ENCODE measurements at regions not wholly inside any gene's neighbourhood (a gene's known extent, or its start where the extent isn't known, plus 50 kb on each side); places are given as distances from the start of the nearest gene placed in this dataset.
"Not testable (repeated sequence)": the region's sequence is repeated elsewhere in the genome, so short reads cannot be mapped to it uniquely, and the experiment has no call there.

- peak; percentile 35; the same call in 2 of the 3 replicates for ATAC-seq
- no peak for TF ChIP-seq SNAI2 (CRISPR knock-in tag; IDR thresholded peaks at IDR 0.05)
- TF ChIP-seq ZNF8 (CRISPR knock-in tag; IDR thresholded peaks at IDR 0.05), result no peak
- no peak for TF ChIP-seq OSR1 (CRISPR knock-in tag; IDR thresholded peaks at IDR 0.05)
- no peak for TF ChIP-seq ISL1 (CRISPR knock-in tag; IDR thresholded peaks at IDR 0.05)
- TF ChIP-seq GLIS3 (CRISPR knock-in tag; IDR thresholded peaks at IDR 0.05), result no peak
- no peak for TF ChIP-seq BACH2 (CRISPR knock-in tag; IDR thresholded peaks at IDR 0.05; ENCODE audit: borderline replicate concordance)
- no peak for TF ChIP-seq CREB5 (CRISPR knock-in tag; IDR thresholded peaks at IDR 0.05; ENCODE audit: low read depth)
- no peak for TF ChIP-seq PPARA (CRISPR knock-in tag; IDR thresholded peaks at IDR 0.05; ENCODE audit: borderline replicate concordance)
- TF ChIP-seq, protein P1, sequence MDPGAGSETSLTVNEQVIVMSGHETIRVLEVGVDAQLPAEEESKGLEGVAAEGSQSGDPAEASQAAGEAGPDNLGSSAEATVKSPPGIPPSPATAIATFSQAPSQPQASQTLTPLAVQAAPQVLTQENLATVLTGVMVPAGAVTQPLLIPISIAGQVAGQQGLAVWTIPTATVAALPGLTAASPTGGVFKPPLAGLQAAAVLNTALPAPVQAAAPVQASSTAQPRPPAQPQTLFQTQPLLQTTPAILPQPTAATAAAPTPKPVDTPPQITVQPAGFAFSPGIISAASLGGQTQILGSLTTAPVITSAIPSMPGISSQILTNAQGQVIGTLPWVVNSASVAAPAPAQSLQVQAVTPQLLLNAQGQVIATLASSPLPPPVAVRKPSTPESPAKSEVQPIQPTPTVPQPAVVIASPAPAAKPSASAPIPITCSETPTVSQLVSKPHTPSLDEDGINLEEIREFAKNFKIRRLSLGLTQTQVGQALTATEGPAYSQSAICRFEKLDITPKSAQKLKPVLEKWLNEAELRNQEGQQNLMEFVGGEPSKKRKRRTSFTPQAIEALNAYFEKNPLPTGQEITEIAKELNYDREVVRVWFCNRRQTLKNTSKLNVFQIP (CRISPR knock-in tag; IDR thresholded peaks at IDR 0.05; ENCODE audit: borderline replicate concordance, low read depth), result no peak
Observed at GRCh38 chr2:131425231-131425941, 50.5 kb upstream of the TUBA3D start.

DNA sequence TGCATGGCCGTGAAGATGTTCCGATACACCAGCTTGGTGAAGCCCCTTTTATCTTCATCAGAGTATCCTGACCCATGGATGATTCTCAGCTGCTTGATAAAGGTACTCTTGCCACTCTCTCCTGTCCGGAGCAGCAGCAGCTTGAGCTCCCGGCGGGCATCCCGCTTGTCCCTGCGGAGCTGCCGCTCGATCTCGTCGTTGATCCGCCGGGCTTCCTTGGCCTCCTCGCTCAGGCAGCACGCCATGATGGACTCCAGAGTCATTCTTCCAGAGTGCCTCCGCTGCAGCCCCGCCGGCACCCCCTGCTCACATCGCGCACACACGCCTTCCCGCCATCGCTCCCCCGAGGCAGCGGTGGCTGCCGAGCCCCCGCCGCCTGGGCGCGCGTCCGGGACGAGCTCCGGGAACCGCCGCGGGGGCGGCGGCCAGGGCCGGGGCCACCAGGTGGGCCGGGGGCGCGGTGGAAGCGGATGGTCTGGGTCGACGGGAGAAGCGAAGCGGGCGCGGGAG lies 51.3 kb upstream of the TUBA3D start:
- peak; percentile 37; the same call in 1 of the 2 replicates for TF ChIP-seq ZFP3 (CRISPR knock-in tag; IDR thresholded peaks at IDR 0.05)
- ATAC-seq, result not testable (repeated sequence)

GRCh38 chr2:131420751-131421150 lies 55.2 kb upstream of the TUBA3D start:
- ATAC-seq, result not testable (repeated sequence)

DNA sequence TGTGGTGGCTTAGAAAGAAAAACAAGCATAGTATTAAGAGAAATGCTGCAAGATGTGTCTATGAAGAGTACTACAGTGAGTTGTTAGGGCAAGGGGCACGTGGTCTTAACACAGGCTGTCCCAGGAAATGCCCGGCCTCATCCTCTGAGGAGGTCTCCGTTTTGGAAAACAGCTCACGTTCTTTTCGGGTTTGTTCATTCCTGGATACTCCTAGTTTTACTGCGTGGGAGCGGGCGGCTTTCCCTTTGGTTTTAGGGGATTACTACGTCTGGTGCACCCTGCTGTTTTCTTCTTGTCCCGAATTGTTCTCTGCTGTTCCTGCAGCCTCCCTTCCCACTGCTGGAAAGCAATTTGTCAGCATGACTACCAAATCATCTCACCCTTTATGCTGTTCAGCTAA lies 55.5 kb upstream of the RAB6D start:
- no peak for ATAC-seq
- TF ChIP-seq SNAI2 (CRISPR knock-in tag; IDR thresholded peaks at IDR 0.05) (no peak), ZNF70 (CRISPR knock-in tag; IDR thresholded peaks at IDR 0.05) (no peak), TSHZ2 (CRISPR knock-in tag; IDR thresholded peaks at IDR 0.05) (no peak), ZNF565 (CRISPR knock-in tag; conservative IDR thresholded peaks at IDR 0.05; ENCODE audit: low read depth) (no peak), ZFP30 (CRISPR knock-in tag; IDR thresholded peaks at IDR 0.05) (no peak), ISL1 (CRISPR knock-in tag; IDR thresholded peaks at IDR 0.05) (no peak), ZFP3 (CRISPR knock-in tag; IDR thresholded peaks at IDR 0.05) (no peak), ARNTL (CRISPR knock-in tag; IDR thresholded peaks at IDR 0.05; ENCODE audit: borderline replicate concordance, low read depth) (no peak), CREB5 (CRISPR knock-in tag; IDR thresholded peaks at IDR 0.05; ENCODE audit: low read depth) (no peak), OSR1 (CRISPR knock-in tag; IDR thresholded peaks at IDR 0.05) (no peak), GLIS3 (CRISPR knock-in tag; IDR thresholded peaks at IDR 0.05) (no peak), CSDC2 (CRISPR knock-in tag; IDR thresholded peaks at IDR 0.05) (no peak), ZC3H10 (CRISPR knock-in tag; IDR thresholded peaks at IDR 0.05) (no peak)

DNA sequence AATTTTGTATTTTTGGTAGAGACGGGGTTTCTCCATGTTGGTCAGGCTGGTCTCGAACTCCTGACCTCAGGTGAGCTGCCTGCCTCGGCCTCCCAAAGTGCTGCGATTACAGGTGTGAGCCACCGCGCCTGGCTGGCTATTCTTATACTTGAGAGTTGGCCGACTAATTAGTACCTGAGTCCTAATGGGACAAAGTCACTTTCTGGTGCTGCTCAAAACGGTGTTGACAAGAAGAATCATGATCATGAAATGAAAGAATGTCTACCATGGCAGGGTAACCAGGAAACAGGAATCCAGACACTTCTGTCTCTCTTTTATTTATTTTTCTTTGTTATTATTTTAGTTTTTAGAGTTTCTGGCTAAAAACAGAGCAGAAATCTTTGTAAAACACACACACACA lies 54.7 kb upstream of the RAB6D start:
- TF ChIP-seq ARNTL (CRISPR knock-in tag; IDR thresholded peaks at IDR 0.05; ENCODE audit: borderline replicate concordance, low read depth) (no peak), OSR1 (CRISPR knock-in tag; IDR thresholded peaks at IDR 0.05) (no peak), CSRNP3 (CRISPR knock-in tag; IDR thresholded peaks at IDR 0.05) (no peak), ZFP30 (CRISPR knock-in tag; IDR thresholded peaks at IDR 0.05) (no peak), GLIS3 (CRISPR knock-in tag; IDR thresholded peaks at IDR 0.05) (no peak), ZFP3 (CRISPR knock-in tag; IDR thresholded peaks at IDR 0.05) (no peak), CSDC2 (CRISPR knock-in tag; IDR thresholded peaks at IDR 0.05) (no peak), RARB (CRISPR knock-in tag; IDR thresholded peaks at IDR 0.05) (no peak), ZNF565 (CRISPR knock-in tag; conservative IDR thresholded peaks at IDR 0.05; ENCODE audit: low read depth) (no peak), ZC3H10 (CRISPR knock-in tag; IDR thresholded peaks at IDR 0.05) (no peak), SNAI2 (CRISPR knock-in tag; IDR thresholded peaks at IDR 0.05) (no peak)
- ATAC-seq, result no peak

Data from SK-N-SH treated with all-trans-retinoic acid at 6 μM for 48 hours (cell line).